Stimulated activated memory B cell treated with anti-CD40 and anti-IgM and Interleukin-4, amounts not matched to agents 10 μg/mL and 1 μg/mL and 100 μg/mL, for 72 hours (primary cell): ENCODE measurements at regions not wholly inside any gene's neighbourhood (a gene's known extent, or its start where the extent isn't known, plus 50 kb on each side); places are given as distances from the start of the nearest gene placed in this dataset.

Experiments
- ATAC-seq: fragments of 150-1000 bp; cut with Tn5 transposase; 2 replicates; pipeline ENCODE4 v1.10.0; 2021
- H3K27ac Mint-ChIP-seq: one replicate; pipeline ENCODE4 v1.8.0; 2022; ENCODE audit warnings: mild to moderate bottlenecking, mixed read lengths
- H3K27me3 Mint-ChIP-seq: one replicate; pipeline ENCODE4 v1.8.0; 2022; ENCODE audit warnings: mixed read lengths
- H3K36me3 Mint-ChIP-seq: one replicate; pipeline ENCODE4 v1.8.0; 2022; ENCODE audit warnings: mixed read lengths
- H3K4me1 Mint-ChIP-seq: one replicate; pipeline ENCODE4 v1.8.0; 2022; ENCODE audit warnings: mixed read lengths
- H3K4me3 Mint-ChIP-seq: one replicate; pipeline ENCODE4 v1.8.0; 2022; ENCODE audit warnings: mild to moderate bottlenecking, moderate library complexity, mixed read lengths
- H3K9me3 Mint-ChIP-seq: one replicate; pipeline ENCODE4 v1.8.0; 2022; ENCODE audit warnings: mixed read lengths

DNA sequence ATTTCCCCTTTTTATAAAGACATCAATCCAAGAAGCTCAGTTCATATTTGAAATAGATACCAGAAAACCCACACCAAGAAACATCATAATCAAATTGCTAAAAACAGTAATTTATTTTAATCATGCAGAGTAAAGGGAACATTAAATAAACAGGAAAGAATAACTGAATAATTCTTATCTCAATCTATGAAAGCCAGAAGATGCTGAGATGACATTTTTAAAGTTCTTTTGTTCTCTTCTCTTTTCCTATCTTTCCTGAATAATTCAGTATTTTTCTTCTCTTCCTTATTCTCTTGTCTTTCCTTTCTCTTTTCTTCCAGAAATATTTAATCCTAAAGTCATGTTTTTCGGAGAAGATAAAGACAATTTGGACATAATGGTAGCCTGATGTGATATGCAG lies 259.0 kb upstream of the OPRM1 start:
- Mint-ChIP-seq H3K9me3 (peaks cover 12% of the 10 kb centered on the region), H3K27ac (no peak overlapping the region), H3K36me3 (no peaks in the 10 kb centered on the region), H3K27me3 (no peaks in the 10 kb centered on the region), H3K4me3 (no peak overlapping the region), H3K4me1 (no peaks in the 10 kb centered on the region)
- no peak for ATAC-seq

DNA sequence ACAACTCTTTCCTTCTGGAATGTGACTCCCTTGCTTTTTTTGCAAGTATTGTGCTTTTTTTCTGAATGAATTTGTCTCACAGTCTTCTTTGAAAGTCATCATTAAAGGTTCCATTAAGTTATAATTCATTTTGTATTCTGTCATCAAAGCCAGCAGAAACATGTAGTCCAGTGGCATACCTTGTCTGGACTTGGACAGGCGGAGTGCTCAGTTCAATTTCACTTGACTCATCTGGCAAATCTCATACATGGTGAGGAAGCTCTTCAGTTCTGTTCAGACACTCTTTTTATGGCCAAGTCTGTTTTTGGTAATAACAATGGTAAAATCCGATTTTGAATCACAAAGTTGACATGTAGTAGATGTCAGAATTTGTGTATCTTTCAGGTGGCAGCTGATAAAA lies 260.8 kb upstream of the OPRM1 start:
- no peaks in the 10 kb centered on the region for H3K4me1 Mint-ChIP-seq
- no peak overlapping the region for H3K4me3 Mint-ChIP-seq
- no peak for ATAC-seq
- H3K9me3 Mint-ChIP-seq = peaks cover 7% of the 10 kb centered on the region
- H3K27me3 Mint-ChIP-seq = no peaks in the 10 kb centered on the region
- no peak overlapping the region for H3K27ac Mint-ChIP-seq
- no peaks in the 10 kb centered on the region for H3K36me3 Mint-ChIP-seq

DNA sequence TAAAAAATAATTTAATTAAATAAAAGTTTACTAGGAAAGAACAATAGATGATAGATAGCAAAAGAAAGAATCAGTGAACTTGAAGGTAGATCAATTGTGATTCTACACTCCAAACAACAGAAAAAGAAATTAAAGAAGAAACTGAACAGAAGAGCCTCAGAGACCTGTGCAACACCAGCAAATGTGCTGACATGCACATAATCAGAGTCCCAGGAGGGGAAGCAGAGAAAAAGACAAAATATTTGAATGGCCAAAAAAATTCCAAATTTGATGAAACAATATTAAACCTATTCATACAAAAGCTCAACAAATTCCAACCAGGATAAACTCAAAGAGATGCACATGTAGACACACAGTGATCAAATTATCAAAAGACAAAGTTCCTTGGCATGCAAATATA lies 267.5 kb upstream of the OPRM1 start:
- Mint-ChIP-seq H3K27ac (no peak overlapping the region), H3K4me1 (no peaks in the 10 kb centered on the region), H3K27me3 (no peaks in the 10 kb centered on the region), H3K9me3 (peaks cover 3% of the 10 kb centered on the region), H3K36me3 (no peaks in the 10 kb centered on the region), H3K4me3 (no peak overlapping the region)
- ATAC-seq = no peak

DNA sequence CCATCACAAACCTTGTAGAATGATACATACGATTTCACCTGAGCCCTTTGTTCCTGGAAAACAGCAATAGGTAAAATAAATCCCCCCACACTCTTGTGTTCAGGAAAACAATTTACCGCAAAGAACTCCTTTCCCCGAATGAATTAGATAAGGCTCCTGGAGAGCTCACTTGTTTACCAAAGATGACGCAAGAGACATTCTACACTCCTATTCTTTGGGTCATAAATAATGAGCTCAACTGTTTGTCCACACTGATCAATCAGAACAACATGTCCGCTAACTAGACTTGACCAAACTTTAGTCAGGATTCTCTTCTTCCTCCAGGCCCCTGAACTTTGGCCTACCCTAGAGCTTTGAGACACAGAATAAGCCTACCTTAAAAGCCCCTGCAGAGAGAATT lies 271.9 kb upstream of the OPRM1 start:
- Mint-ChIP-seq H3K27me3 (no peaks in the 10 kb centered on the region), H3K4me3 (no peak overlapping the region), H3K27ac (no peak overlapping the region), H3K36me3 (no peaks in the 10 kb centered on the region), H3K9me3 (peaks cover 2% of the 10 kb centered on the region), H3K4me1 (no peaks in the 10 kb centered on the region)
- ATAC-seq = no peak

DNA sequence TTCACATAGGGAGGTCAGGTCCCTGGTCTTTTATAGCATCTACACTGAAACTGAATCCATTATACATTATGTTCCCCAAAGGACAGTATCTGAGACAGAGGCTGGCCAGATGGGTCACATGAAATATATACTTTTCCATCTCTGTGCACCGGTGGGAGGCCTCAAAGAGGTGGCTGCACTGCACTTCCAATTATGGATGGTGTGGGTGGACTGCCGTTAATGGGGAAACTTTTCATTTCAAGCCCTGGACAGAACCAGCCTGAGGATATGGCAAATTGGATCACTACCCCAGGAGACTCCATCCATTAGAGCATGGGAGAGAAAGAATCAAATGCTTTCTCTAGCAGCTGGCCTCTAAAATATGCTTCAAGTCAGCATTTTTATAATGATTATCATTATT lies 280.5 kb upstream of the OPRM1 start:
- no peaks in the 10 kb centered on the region for H3K36me3 Mint-ChIP-seq
- no peak overlapping the region for H3K4me3 Mint-ChIP-seq

DNA sequence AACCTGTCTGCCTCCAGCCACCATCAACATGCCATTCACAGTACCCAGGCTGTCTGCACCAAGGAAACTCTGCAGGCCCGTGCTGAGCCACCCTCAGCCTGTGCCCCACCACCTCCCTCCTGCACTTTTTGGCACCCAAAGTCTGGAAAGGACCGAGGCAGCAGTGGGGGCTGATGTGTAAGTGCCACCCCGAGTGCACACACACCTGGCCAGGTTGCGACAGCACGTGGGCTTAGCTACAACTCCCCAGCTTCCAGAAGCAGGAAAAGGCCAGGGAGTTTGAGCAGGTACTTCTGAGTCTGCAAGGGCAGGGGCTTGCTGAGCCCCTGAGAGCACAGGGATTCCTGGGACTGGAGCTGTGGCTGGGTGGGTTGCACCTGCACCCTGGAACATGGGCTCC lies 303.3 kb upstream of the OPRM1 start:
- Mint-ChIP-seq H3K27ac (no peak overlapping the region), H3K27me3 (no peaks in the 10 kb centered on the region), H3K9me3 (peaks cover 3% of the 10 kb centered on the region), H3K36me3 (no peaks in the 10 kb centered on the region), H3K4me1 (no peaks in the 10 kb centered on the region), H3K4me3 (no peak overlapping the region)
- ATAC-seq = peak; percentile 47

More for the DNA sequence above, 280.5 kb upstream of the OPRM1 start:
- H3K27me3 Mint-ChIP-seq = no peaks in the 10 kb centered on the region
- no peak overlapping the region for H3K27ac Mint-ChIP-seq
- H3K4me1 Mint-ChIP-seq = no peaks in the 10 kb centered on the region
- H3K9me3 Mint-ChIP-seq = peaks cover 5% of the 10 kb centered on the region
- ATAC-seq = no peak

DNA sequence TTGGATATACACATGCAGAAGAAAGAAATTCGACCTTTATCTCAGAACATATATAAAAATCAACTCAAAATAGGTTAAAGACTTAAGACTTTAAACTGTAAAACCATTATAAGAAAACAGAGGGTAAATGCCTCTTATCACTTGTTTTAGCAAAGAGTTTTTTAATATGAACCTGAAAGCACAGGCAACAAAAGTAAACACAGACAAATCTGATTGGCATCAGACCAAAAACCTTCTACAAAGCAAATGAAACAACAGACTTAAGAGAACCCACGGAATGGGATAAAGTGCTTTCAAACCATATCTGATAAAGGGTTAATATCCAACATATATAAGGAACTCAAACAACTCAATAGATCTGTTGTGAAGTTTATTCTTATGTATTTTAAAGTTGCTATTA lies 309.9 kb upstream of the OPRM1 start:
- Mint-ChIP-seq H3K4me3 (no peak overlapping the region), H3K27ac (no peak overlapping the region)
- no peak for ATAC-seq

DNA sequence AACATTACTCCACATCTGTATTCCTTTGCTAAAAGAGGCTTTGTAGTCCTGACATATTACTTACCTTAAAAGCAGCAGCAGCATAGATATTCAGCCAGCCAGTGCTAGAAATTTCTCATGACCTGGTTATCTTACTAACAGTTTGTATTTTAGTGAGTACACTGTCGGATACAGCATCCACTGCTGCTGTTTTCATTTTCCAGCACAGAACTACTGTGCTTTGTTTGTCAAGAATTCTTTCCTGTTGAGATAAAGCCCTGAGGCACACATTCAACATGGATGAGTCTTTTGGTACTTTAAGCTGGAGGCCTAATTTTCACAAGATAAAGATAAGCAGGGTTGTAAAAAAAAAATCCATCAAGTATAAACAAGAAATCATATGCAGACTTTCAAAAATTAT lies 311.2 kb upstream of the OPRM1 start:
- H3K36me3 Mint-ChIP-seq = no peaks in the 10 kb centered on the region
- ATAC-seq = no peak
- peaks cover 3% of the 10 kb centered on the region for H3K9me3 Mint-ChIP-seq
- no peak overlapping the region for H3K4me3 Mint-ChIP-seq
- H3K27me3 Mint-ChIP-seq = no peaks in the 10 kb centered on the region
- H3K4me1 Mint-ChIP-seq = no peaks in the 10 kb centered on the region
- H3K27ac Mint-ChIP-seq = no peak overlapping the region

More for the DNA sequence above, 309.9 kb upstream of the OPRM1 start:
- Mint-ChIP-seq H3K9me3 (peaks cover 3% of the 10 kb centered on the region), H3K27me3 (no peaks in the 10 kb centered on the region), H3K36me3 (no peaks in the 10 kb centered on the region), H3K4me1 (no peaks in the 10 kb centered on the region)

DNA sequence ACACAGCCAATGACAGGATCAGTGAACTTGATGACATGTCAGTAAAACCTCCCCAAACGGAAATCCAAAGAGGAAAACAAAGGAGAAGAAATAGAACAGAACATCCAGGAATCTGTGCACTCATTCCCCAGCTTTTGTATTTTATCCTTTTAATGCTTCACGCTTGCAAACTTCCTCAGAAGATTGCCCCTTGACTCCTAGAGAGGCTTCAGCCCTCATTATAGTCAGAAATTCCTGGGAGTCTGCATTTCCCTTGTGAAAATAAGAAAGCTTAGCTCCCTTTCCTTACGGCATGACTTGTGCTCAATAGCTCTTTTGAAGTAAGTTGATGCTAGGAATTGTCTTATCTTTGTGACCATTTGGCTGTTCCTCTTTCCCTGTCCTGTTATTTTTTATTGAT lies 313.6 kb upstream of the OPRM1 start:
- Mint-ChIP-seq H3K9me3 (peaks cover 3% of the 10 kb centered on the region), H3K27ac (no peak overlapping the region), H3K27me3 (no peaks in the 10 kb centered on the region), H3K4me1 (no peaks in the 10 kb centered on the region), H3K36me3 (no peaks in the 10 kb centered on the region), H3K4me3 (no peak overlapping the region)
- no peak for ATAC-seq

DNA sequence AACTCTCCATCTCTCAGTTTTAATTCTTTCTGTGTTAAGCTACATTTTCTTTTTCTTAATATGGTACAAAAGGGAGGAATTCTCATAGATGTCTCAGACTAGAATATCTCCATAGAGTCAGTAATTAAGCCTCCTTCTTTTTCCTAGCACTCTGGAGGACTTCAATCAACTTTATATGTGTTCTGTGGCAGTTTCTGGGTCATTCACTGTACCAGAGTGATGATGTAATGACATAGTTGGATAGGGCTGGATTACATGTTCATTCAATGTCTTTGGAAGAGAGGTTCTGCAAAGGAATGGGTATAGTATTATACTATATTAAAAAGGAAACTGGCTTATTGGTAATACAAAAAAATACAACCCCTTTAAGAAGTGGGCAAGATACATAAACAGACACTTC lies 318.3 kb upstream of the OPRM1 start:
- no peak for ATAC-seq
- H3K36me3 Mint-ChIP-seq = no peaks in the 10 kb centered on the region
- H3K27ac Mint-ChIP-seq = no peak overlapping the region
- H3K4me1 Mint-ChIP-seq = no peaks in the 10 kb centered on the region
- no peaks in the 10 kb centered on the region for H3K27me3 Mint-ChIP-seq
- H3K9me3 Mint-ChIP-seq = peaks cover 3% of the 10 kb centered on the region
- no peak overlapping the region for H3K4me3 Mint-ChIP-seq

DNA sequence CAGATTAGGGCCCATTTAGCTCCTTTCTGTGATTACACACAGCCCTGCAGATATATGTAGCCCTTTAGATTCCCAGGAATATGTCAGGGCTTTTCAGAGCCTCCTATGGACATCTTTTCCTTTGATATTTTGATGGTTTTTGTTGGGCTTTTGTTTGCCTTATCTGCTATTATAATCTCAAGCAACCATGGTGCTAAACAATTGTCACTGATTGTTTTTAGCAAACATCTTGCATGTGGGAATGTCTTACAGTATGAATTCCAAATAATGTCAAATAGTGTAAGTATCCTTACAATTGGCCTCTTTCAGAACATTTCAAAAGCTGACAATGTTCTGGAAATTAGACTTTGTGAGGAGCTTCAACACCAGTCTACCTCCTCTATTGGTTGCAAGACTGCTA lies 333.6 kb upstream of the OPRM1 start:
- ATAC-seq = no peak
- no peaks in the 10 kb centered on the region for H3K36me3 Mint-ChIP-seq
- H3K27me3 Mint-ChIP-seq = no peaks in the 10 kb centered on the region
- peaks cover 2% of the 10 kb centered on the region for H3K9me3 Mint-ChIP-seq
- no peaks in the 10 kb centered on the region for H3K4me1 Mint-ChIP-seq
- H3K4me3 Mint-ChIP-seq = no peak overlapping the region
- H3K27ac Mint-ChIP-seq = no peak overlapping the region

DNA sequence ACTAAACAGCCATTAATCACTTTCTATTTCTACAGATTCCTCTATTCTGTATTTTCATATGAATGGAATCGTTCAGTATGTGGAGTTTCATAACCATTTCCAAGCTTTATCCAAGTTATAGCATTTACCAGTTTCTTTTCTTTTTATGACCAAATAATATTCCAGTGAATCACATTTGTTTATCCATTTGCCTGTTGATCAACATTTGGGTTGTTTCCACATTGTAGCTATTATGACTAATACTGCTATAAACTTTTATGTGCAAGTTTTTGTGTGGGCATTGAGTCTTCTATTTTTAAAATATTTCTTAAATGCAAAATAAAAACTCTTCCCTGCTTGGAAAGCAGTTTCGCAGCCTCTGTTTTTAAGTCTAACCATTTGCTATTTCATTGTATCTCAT lies 336.4 kb upstream of the OPRM1 start:
- no peak overlapping the region for H3K4me3 Mint-ChIP-seq
- H3K27me3 Mint-ChIP-seq = no peaks in the 10 kb centered on the region
- no peak overlapping the region for H3K27ac Mint-ChIP-seq
- no peaks in the 10 kb centered on the region for H3K36me3 Mint-ChIP-seq
- ATAC-seq = no peak
- H3K4me1 Mint-ChIP-seq = no peaks in the 10 kb centered on the region
- H3K9me3 Mint-ChIP-seq = peaks cover 2% of the 10 kb centered on the region

DNA sequence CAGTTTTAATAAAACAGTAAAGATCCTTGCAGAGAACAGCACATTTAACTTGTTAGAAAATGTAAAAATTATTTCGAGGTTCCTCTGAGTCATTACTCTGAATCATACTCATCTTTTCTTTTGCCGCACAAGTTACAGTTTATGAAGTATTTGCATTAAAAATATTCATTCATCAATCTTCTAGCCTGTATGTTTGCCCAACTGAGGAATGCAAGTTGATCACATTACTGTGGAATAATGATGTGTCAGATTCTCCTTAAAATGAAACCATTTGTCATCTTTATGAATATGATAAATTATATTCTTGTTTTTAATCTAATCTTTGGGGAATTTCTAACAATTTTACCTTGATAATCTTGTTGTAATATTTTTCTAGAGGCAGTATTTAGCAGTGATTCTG lies 340.4 kb upstream of the OPRM1 start:
- ATAC-seq = no peak
- Mint-ChIP-seq H3K27me3 (no peaks in the 10 kb centered on the region), H3K4me3 (no peak overlapping the region), H3K4me1 (no peaks in the 10 kb centered on the region), H3K27ac (no peak overlapping the region), H3K9me3 (peaks cover 3% of the 10 kb centered on the region), H3K36me3 (no peaks in the 10 kb centered on the region)

DNA sequence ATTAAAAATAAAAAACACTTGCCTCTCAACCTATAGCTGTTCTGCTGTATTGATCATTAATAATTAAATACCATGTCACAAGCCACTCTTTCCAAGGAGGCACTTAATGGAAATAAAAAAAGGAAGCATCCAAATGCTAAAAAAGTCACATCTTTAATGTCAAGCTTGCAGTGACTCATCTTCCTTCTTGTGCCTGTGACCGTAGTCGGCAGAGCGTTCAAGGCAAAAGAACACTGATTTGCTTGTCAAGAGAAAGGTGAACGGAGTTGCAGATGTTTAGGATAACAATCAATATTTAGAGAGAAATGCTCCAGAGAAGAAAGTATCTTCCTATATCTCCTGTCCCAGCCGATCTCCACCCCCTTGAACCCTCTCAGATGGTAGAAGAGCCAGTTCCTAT lies 341.0 kb upstream of the OPRM1 start:
- Mint-ChIP-seq H3K4me1 (no peaks in the 10 kb centered on the region), H3K27me3 (no peaks in the 10 kb centered on the region), H3K27ac (no peak overlapping the region), H3K9me3 (peaks cover 3% of the 10 kb centered on the region), H3K4me3 (no peak overlapping the region), H3K36me3 (no peaks in the 10 kb centered on the region)
- no peak for ATAC-seq

DNA sequence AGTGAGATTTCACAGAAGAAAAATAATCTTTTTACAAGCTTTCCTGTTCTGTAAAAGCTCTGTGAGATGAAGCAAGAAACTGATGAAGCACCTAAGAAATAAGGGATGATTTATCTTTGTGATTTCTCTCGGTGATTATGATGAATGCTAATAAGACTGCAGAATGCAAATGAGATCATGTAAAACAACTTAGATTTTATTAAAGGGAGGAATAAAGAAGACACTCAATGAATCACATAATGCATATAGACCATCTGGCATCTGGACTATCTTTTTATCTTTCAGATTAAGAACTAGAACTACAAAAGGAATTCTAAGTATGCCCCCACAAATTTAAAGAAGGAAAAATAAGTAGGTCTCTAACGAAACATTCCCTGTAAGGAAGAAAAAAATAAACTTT lies 361.5 kb upstream of the OPRM1 start:
- Mint-ChIP-seq H3K9me3 (peaks cover 6% of the 10 kb centered on the region), H3K4me1 (no peaks in the 10 kb centered on the region), H3K4me3 (no peak overlapping the region), H3K27me3 (no peaks in the 10 kb centered on the region), H3K27ac (no peak overlapping the region), H3K36me3 (no peaks in the 10 kb centered on the region)
- ATAC-seq = no peak

DNA sequence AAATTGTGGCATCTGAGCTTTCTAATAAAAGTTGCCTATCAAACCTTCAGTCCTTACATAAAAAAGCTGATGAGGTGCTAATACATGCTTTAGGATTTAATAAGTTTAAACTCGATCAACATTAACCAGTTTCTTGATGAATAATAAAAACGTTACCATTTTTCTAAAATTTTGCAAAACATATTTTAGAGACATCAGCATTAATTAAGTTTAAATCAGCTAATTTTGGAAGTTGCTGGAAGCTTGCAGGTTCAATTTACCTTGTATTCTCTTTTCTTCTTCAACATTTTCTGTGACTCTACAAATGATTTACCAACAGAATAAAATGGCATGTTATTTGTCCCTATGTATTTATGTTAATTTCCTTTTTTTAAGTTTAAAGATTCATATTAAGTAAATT lies 365.3 kb upstream of the OPRM1 start:
- no peaks in the 10 kb centered on the region for H3K9me3 Mint-ChIP-seq
- no peaks in the 10 kb centered on the region for H3K27me3 Mint-ChIP-seq
- no peak overlapping the region for H3K4me3 Mint-ChIP-seq
- no peaks in the 10 kb centered on the region for H3K36me3 Mint-ChIP-seq
- no peaks in the 10 kb centered on the region for H3K4me1 Mint-ChIP-seq
- H3K27ac Mint-ChIP-seq = no peak overlapping the region
- no peak for ATAC-seq

DNA sequence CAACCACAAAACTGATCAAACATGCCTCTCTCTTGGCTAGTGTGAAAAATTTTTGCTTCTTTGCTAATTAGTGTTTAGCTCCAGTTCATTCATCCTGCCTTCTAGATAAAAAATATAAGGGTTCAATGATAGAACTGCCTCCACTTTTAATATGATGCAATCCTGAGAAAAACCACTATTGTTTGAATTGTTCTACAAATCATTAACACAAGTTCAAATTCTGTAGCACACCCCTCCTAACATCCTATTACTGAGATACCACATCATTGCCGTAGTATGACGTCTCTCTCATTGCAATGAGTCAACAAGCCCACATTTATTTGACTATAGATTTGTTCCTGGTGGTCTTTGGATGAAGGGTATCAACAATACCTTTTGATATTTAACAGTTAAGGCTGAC lies 365.8 kb upstream of the OPRM1 start:
- no peak overlapping the region for H3K4me3 Mint-ChIP-seq
- no peaks in the 10 kb centered on the region for H3K4me1 Mint-ChIP-seq
- H3K9me3 Mint-ChIP-seq = no peaks in the 10 kb centered on the region
- no peak overlapping the region for H3K27ac Mint-ChIP-seq
- no peaks in the 10 kb centered on the region for H3K27me3 Mint-ChIP-seq
- no peak for ATAC-seq
- H3K36me3 Mint-ChIP-seq = no peaks in the 10 kb centered on the region
